GM23338 (cell line): ENCODE measurements at regions not wholly inside any gene's neighbourhood (a gene's known extent, or its start where the extent isn't known, plus 50 kb on each side); places are given as distances from the start of the nearest gene placed in this dataset.

Experiments used
- ATAC-seq: fragments of 200-7000 bp; cut with Tn5 transposase; 3 replicates; pipeline ENCODE4 v1.9.1; 2020
- DNase-seq: peaks from one replicate; pipeline ENCODE4 v3.0.0-alpha.2; 2015; ENCODE audit warnings: low spot score
- H2AFZ ChIP-seq: fragments of 200-600 bp; sonication (generic); 2 replicates; pipeline ENCODE4 v1.8.0; 2016; ENCODE audit warnings: antibody characterized with exemption, mild to moderate bottlenecking, moderate library complexity
- H3F3A ChIP-seq: fragments of 200-600 bp; sonication (generic); replicated peaks from 2 replicates; pipeline ENCODE4 v1.8.0; 2017; ENCODE audit warnings: antibody characterized with exemption, mixed run types, low read depth
- H3K27ac ChIP-seq: fragments of 200-600 bp; sonication (generic); 2 replicates; pipeline ENCODE4 v1.6.1; 2016; ENCODE audit warnings: low read depth
- H3K27me3 ChIP-seq: fragments of 200-600 bp; sonication (generic); 2 replicates; pipeline ENCODE4 v1.8.0; 2016; ENCODE audit warnings: mild to moderate bottlenecking, mixed run types, moderate library complexity; ENCODE audit not compliant: insufficient read depth
- H3K36me3 ChIP-seq: fragments of 200-600 bp; sonication (generic); 2 replicates; pipeline ENCODE4 v1.8.0; 2016; ENCODE audit warnings: mild to moderate bottlenecking; ENCODE audit not compliant: insufficient read depth
- H3K4me1 ChIP-seq: fragments of 200-600 bp; sonication (generic); 2 replicates; pipeline ENCODE4 v1.8.0; 2016; ENCODE audit warnings: mild to moderate bottlenecking, moderate library complexity; ENCODE audit not compliant: insufficient read depth
- H3K4me2 ChIP-seq: fragments of 200-600 bp; sonication (generic); 2 replicates; pipeline ENCODE4 v1.7.1; 2017; ENCODE audit warnings: mixed run types
- H3K4me3 ChIP-seq: fragments of 200-600 bp; sonication (generic); 2 replicates; pipeline ENCODE4 v1.6.1; 2016; ENCODE audit warnings: mixed run types
- H3K79me2 ChIP-seq: fragments of 200-600 bp; sonication (generic); replicated peaks from 2 replicates; pipeline ENCODE4 v1.8.0; 2017; ENCODE audit warnings: mild to moderate bottlenecking; ENCODE audit not compliant: insufficient read depth
- H3K9me2 ChIP-seq: fragments of 200-600 bp; sonication (generic); 2 replicates; pipeline ENCODE4 v1.8.0; 2017; ENCODE audit not compliant: insufficient read depth
- H4K20me1 ChIP-seq: fragments of 200-600 bp; sonication (generic); replicated peaks from 2 replicates; pipeline ENCODE4 v1.8.0; 2017; ENCODE audit warnings: mild to moderate bottlenecking; ENCODE audit not compliant: insufficient read depth
- H3K27ac Mint-ChIP-seq: 2 replicates; pipeline ENCODE4 v1.8.0; 2020; ENCODE audit warnings: inconsistent platforms, mild to moderate bottlenecking, moderate library complexity, mixed read lengths
- H3K27me3 Mint-ChIP-seq: 3 replicates; pipeline ENCODE4 v1.8.0; 2022; ENCODE audit warnings: low read depth, mild to moderate bottlenecking, moderate library complexity, mixed read lengths, inconsistent platforms; ENCODE audit not compliant: insufficient read depth, poor library complexity
- H3K36me3 Mint-ChIP-seq: 3 replicates; pipeline ENCODE4 v1.8.0; 2021; ENCODE audit warnings: low read depth, mild to moderate bottlenecking, inconsistent platforms, moderate library complexity, mixed read lengths
- H3K4me1 Mint-ChIP-seq: 3 replicates; pipeline ENCODE4 v1.8.0; 2020; ENCODE audit warnings: mild to moderate bottlenecking, inconsistent platforms, mixed read lengths
- H3K4me3 Mint-ChIP-seq: 3 replicates; pipeline ENCODE4 v1.8.0; 2021; ENCODE audit warnings: moderate library complexity, mild to moderate bottlenecking, inconsistent platforms, mixed read lengths
- H3K9me3 Mint-ChIP-seq: 3 replicates; pipeline ENCODE4 v1.8.0; 2020; ENCODE audit warnings: moderate library complexity, mild to moderate bottlenecking, inconsistent platforms, mixed read lengths
- CREB1 ChIP-seq: fragments of 250-450 bp; sonication (Bioruptor Pico); IDR thresholded peaks from 2 replicates; pipeline ENCODE4 v1.5.0; 2020; ENCODE audit warnings: low read depth, mild to moderate bottlenecking, moderate library complexity
- EZH2 ChIP-seq: fragments of 200-600 bp; sonication (generic); IDR thresholded peaks from one replicate; pipeline ENCODE4 v1.8.0; 2017; ENCODE audit warnings: antibody characterized with exemption, mild to moderate bottlenecking, low read depth; ENCODE audit not compliant: unreplicated experiment
- EZH2phosphoT487 ChIP-seq: fragments of 200-600 bp; sonication (generic); IDR thresholded peaks from one replicate; pipeline ENCODE4 v1.8.1; 2018; ENCODE audit warnings: antibody characterized with exemption; ENCODE audit not compliant: unreplicated experiment
- JUNB ChIP-seq: IDR thresholded peaks from one replicate; pipeline ENCODE4 v1.6.1; 2016; ENCODE audit warnings: antibody characterized with exemption; ENCODE audit not compliant: unreplicated experiment
- NANOG ChIP-seq: IDR thresholded peaks from 2 replicates; pipeline ENCODE4 v1.6.1; 2016; ENCODE audit warnings: antibody characterized with exemption, borderline replicate concordance
- POLR2AphosphoS5 ChIP-seq: IDR thresholded peaks from 2 replicates; pipeline ENCODE4 v1.6.1; 2016; ENCODE audit warnings: antibody characterized with exemption, low read depth
- STAT1 ChIP-seq: IDR thresholded peaks from one replicate; pipeline ENCODE4 v1.6.1; 2016; ENCODE audit warnings: antibody characterized with exemption; ENCODE audit not compliant: unreplicated experiment
- ZNF114 ChIP-seq: fragments of 250-450 bp; sonication (Bioruptor Pico); IDR thresholded peaks from 2 replicates; pipeline ENCODE4 v1.5.0; 2020; ENCODE audit warnings: mild to moderate bottlenecking, moderate library complexity
- ZNF331 ChIP-seq: fragments of 250-450 bp; sonication (Bioruptor Pico); IDR thresholded peaks from 2 replicates; pipeline ENCODE4 v1.5.0; 2020; ENCODE audit warnings: low read depth, mild to moderate bottlenecking, moderate library complexity
- TF ChIP-seq, protein P1 (sequence below): IDR thresholded peaks from 2 replicates; pipeline ENCODE4 v1.6.1; 2016; ENCODE audit warnings: antibody characterized with exemption
- TF ChIP-seq, protein P2 (sequence below), 2 experiments: fragments of 200-600 bp in 1 of 2; sonication (generic) in 1 of 2; conservative IDR thresholded peaks; 2 replicates each; pipeline versions ENCODE4 v1.5.1 to v1.6.1; 2016 to 2017; ENCODE audit warnings: antibody characterized with exemption in 2 of 2, low read depth in 2 of 2, mild to moderate bottlenecking in 2 of 2, moderate library complexity in 1 of 2
- TF ChIP-seq, protein P3 (sequence below): IDR thresholded peaks from one replicate; pipeline ENCODE4 v1.6.1; 2018; ENCODE audit warnings: antibody characterized with exemption; ENCODE audit not compliant: unreplicated experiment
- TF ChIP-seq, protein P4 (sequence below): fragments of 250-450 bp; sonication (Bioruptor Pico); IDR thresholded peaks from 2 replicates; pipeline ENCODE4 v1.5.0; 2020; ENCODE audit warnings: mild to moderate bottlenecking, moderate library complexity

DNA sequence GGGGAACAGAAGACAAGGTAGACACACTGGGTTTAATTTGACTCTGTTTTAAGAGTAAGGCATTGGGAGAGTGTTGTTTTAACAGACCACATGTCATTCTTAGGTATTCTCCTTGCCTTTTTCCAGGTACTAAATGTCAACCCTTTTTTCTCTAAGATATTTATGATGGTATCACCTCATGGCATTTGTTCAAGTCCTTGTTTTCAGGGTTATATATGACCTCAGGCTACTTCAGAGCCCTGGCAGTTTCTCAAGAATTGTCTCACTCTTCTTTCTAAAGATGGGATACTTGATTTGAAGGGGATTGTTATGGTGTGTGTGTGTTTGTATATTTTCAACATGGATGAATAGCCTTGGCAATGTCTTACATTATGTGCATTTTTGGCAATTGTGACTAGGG is 131.1 kb upstream of the ACTBL2 start:
- no peaks in the 10 kb centered on the region for H3K36me3 Mint-ChIP-seq
- DNase-seq (no peak), ATAC-seq (no peak)
- no peaks in the 10 kb centered on the region for H4K20me1 ChIP-seq
- peaks cover 8% of the 10 kb centered on the region for H3K4me1 Mint-ChIP-seq
- no peak overlapping the region for H3K27ac Mint-ChIP-seq
- no peak overlapping the region for H3K4me3 ChIP-seq
- TF ChIP-seq ZNF331 (CRISPR knock-in tag) (no peak), EZH2 (no peak), CREB1 (CRISPR knock-in tag) (no peak), POLR2AphosphoS5 (no peak), NANOG (no peak), STAT1 (no peak), ZNF114 (CRISPR knock-in tag) (no peak), JUNB (no peak), EZH2phosphoT487 (no peak)
- TF ChIP-seq, protein P1, sequence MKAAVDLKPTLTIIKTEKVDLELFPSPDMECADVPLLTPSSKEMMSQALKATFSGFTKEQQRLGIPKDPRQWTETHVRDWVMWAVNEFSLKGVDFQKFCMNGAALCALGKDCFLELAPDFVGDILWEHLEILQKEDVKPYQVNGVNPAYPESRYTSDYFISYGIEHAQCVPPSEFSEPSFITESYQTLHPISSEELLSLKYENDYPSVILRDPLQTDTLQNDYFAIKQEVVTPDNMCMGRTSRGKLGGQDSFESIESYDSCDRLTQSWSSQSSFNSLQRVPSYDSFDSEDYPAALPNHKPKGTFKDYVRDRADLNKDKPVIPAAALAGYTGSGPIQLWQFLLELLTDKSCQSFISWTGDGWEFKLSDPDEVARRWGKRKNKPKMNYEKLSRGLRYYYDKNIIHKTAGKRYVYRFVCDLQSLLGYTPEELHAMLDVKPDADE, result no peak
- TF ChIP-seq, protein P2, sequence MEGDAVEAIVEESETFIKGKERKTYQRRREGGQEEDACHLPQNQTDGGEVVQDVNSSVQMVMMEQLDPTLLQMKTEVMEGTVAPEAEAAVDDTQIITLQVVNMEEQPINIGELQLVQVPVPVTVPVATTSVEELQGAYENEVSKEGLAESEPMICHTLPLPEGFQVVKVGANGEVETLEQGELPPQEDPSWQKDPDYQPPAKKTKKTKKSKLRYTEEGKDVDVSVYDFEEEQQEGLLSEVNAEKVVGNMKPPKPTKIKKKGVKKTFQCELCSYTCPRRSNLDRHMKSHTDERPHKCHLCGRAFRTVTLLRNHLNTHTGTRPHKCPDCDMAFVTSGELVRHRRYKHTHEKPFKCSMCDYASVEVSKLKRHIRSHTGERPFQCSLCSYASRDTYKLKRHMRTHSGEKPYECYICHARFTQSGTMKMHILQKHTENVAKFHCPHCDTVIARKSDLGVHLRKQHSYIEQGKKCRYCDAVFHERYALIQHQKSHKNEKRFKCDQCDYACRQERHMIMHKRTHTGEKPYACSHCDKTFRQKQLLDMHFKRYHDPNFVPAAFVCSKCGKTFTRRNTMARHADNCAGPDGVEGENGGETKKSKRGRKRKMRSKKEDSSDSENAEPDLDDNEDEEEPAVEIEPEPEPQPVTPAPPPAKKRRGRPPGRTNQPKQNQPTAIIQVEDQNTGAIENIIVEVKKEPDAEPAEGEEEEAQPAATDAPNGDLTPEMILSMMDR (conservative IDR thresholded peaks at IDR 0.05; ENCODE audit: low read depth in 2 of 2), result no peak
- TF ChIP-seq, protein P3, sequence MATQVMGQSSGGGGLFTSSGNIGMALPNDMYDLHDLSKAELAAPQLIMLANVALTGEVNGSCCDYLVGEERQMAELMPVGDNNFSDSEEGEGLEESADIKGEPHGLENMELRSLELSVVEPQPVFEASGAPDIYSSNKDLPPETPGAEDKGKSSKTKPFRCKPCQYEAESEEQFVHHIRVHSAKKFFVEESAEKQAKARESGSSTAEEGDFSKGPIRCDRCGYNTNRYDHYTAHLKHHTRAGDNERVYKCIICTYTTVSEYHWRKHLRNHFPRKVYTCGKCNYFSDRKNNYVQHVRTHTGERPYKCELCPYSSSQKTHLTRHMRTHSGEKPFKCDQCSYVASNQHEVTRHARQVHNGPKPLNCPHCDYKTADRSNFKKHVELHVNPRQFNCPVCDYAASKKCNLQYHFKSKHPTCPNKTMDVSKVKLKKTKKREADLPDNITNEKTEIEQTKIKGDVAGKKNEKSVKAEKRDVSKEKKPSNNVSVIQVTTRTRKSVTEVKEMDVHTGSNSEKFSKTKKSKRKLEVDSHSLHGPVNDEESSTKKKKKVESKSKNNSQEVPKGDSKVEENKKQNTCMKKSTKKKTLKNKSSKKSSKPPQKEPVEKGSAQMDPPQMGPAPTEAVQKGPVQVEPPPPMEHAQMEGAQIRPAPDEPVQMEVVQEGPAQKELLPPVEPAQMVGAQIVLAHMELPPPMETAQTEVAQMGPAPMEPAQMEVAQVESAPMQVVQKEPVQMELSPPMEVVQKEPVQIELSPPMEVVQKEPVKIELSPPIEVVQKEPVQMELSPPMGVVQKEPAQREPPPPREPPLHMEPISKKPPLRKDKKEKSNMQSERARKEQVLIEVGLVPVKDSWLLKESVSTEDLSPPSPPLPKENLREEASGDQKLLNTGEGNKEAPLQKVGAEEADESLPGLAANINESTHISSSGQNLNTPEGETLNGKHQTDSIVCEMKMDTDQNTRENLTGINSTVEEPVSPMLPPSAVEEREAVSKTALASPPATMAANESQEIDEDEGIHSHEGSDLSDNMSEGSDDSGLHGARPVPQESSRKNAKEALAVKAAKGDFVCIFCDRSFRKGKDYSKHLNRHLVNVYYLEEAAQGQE, result no peak
- TF ChIP-seq, protein P4, sequence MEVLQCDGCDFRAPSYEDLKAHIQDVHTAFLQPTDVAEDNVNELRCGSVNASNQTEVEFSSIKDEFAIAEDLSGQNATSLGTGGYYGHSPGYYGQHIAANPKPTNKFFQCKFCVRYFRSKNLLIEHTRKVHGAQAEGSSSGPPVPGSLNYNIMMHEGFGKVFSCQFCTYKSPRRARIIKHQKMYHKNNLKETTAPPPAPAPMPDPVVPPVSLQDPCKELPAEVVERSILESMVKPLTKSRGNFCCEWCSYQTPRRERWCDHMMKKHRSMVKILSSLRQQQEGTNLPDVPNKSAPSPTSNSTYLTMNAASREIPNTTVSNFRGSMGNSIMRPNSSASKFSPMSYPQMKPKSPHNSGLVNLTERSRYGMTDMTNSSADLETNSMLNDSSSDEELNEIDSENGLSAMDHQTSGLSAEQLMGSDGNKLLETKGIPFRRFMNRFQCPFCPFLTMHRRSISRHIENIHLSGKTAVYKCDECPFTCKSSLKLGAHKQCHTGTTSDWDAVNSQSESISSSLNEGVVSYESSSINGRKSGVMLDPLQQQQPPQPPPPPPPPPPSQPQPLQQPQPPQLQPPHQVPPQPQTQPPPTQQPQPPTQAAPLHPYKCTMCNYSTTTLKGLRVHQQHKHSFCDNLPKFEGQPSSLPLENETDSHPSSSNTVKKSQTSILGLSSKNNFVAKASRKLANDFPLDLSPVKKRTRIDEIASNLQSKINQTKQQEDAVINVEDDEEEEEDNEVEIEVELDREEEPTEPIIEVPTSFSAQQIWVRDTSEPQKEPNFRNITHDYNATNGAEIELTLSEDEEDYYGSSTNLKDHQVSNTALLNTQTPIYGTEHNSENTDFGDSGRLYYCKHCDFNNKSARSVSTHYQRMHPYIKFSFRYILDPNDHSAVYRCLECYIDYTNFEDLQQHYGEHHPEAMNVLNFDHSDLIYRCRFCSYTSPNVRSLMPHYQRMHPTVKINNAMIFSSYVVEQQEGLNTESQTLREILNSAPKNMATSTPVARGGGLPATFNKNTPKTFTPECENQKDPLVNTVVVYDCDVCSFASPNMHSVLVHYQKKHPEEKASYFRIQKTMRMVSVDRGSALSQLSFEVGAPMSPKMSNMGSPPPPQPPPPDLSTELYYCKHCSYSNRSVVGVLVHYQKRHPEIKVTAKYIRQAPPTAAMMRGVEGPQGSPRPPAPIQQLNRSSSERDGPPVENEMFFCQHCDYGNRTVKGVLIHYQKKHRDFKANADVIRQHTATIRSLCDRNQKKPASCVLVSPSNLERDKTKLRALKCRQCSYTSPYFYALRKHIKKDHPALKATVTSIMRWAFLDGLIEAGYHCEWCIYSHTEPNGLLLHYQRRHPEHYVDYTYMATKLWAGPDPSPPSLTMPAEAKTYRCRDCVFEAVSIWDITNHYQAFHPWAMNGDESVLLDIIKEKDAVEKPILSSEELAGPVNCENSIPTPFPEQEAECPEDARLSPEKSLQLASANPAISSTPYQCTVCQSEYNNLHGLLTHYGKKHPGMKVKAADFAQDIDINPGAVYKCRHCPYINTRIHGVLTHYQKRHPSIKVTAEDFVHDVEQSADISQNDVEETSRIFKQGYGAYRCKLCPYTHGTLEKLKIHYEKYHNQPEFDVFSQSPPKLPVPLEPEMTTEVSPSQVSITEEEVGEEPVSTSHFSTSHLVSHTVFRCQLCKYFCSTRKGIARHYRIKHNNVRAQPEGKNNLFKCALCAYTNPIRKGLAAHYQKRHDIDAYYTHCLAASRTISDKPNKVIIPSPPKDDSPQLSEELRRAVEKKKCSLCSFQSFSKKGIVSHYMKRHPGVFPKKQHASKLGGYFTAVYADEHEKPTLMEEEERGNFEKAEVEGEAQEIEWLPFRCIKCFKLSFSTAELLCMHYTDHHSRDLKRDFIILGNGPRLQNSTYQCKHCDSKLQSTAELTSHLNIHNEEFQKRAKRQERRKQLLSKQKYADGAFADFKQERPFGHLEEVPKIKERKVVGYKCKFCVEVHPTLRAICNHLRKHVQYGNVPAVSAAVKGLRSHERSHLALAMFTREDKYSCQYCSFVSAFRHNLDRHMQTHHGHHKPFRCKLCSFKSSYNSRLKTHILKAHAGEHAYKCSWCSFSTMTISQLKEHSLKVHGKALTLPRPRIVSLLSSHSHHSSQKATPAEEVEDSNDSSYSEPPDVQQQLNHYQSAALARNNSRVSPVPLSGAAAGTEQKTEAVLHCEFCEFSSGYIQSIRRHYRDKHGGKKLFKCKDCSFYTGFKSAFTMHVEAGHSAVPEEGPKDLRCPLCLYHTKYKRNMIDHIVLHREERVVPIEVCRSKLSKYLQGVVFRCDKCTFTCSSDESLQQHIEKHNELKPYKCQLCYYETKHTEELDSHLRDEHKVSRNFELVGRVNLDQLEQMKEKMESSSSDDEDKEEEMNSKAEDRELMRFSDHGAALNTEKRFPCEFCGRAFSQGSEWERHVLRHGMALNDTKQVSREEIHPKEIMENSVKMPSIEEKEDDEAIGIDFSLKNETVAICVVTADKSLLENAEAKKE (CRISPR knock-in tag), result no peak
- H3K27me3 ChIP-seq, result no peaks in the 10 kb centered on the region
- H3K4me3 Mint-ChIP-seq, result no peak overlapping the region
- H3K27me3 Mint-ChIP-seq, result no peaks in the 10 kb centered on the region
- H3K36me3 ChIP-seq, result no peaks in the 10 kb centered on the region
- no peaks in the 10 kb centered on the region for H3K79me2 ChIP-seq
- no peaks in the 10 kb centered on the region for H3K9me3 Mint-ChIP-seq
- H3K27ac ChIP-seq, result no peak overlapping the region
- no peaks in the 10 kb centered on the region for H3F3A ChIP-seq
- H2AFZ ChIP-seq, result no peak overlapping the region
- H3K4me1 ChIP-seq, result 0 out of 2 replicates have a peak, but pooled peaks cover 3% of the 10 kb centered on the region
- no peaks in the 10 kb centered on the region for H3K9me2 ChIP-seq
- no peak overlapping the region for H3K4me2 ChIP-seq
